ENCODE measurements at regions not wholly inside any gene's neighbourhood (a gene's known extent, or its start where the extent isn't known, plus 50 kb on each side); places are given as distances from the start of the nearest gene placed in this dataset.

DNA sequence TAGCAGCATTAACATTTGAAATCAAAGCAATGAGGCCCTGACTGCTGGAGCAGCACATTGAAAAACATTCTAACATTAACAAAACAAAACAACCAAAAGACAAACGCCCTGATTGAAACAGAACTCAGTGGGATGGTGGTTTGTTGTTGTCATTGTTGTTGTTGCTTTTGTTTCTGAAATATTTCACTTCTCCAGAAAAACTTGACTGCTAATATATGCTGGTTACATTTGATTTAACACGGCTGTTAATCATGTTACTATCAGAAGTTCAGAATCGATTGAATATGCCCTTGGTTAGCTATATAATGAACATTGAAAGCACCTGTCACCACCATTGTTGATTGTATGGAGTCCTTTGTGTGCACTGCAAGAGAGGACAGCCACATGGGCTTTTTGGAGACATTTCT, 790.4 kb upstream of the GALNTL6 start:
- Mint-ChIP-seq H3K27me3 (ENCODE audit: low read depth) (no peaks in the 10 kb centered on the region), H3K4me1 (peaks cover 7% of the 10 kb centered on the region), H3K9me3 (peaks cover 3% of the 10 kb centered on the region), H3K4me3 (no peak overlapping the region), H3K27ac (ENCODE audit: unreplicated experiment) (no peak overlapping the region), H3K36me3 (ENCODE audit: low read depth) (no peaks in the 10 kb centered on the region)
- no peak for DNase-seq (ENCODE audit: low read depth, low spot score)
- TF ChIP-seq, protein P1, sequence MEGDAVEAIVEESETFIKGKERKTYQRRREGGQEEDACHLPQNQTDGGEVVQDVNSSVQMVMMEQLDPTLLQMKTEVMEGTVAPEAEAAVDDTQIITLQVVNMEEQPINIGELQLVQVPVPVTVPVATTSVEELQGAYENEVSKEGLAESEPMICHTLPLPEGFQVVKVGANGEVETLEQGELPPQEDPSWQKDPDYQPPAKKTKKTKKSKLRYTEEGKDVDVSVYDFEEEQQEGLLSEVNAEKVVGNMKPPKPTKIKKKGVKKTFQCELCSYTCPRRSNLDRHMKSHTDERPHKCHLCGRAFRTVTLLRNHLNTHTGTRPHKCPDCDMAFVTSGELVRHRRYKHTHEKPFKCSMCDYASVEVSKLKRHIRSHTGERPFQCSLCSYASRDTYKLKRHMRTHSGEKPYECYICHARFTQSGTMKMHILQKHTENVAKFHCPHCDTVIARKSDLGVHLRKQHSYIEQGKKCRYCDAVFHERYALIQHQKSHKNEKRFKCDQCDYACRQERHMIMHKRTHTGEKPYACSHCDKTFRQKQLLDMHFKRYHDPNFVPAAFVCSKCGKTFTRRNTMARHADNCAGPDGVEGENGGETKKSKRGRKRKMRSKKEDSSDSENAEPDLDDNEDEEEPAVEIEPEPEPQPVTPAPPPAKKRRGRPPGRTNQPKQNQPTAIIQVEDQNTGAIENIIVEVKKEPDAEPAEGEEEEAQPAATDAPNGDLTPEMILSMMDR (conservative IDR thresholded peaks at IDR 0.05) = no peak

DNA sequence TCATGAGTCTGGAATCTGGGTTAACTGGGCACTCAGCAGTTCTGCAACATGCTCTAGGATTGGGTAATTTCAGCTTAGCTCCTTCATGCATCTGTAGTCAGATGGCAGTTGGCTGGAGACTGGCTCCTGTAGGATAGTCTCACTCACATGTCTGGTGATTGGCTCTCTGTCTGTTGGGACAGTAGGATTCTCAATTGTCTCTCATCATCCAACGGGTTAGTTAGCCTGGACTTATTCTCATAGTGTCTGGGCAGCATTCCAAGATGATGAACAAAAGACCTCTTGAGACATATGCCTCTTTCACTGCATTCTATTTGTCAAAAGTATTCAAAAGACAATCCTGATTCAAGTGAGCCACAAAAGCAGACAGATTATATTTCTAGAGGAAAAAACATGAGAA, 795.6 kb upstream of the GALNTL6 start:
- Mint-ChIP-seq H3K27ac (ENCODE audit: unreplicated experiment) (no peak overlapping the region), H3K4me1 (no peaks in the 10 kb centered on the region), H3K27me3 (ENCODE audit: low read depth) (no peaks in the 10 kb centered on the region), H3K9me3 (peaks cover 3% of the 10 kb centered on the region), H3K4me3 (no peak overlapping the region), H3K36me3 (ENCODE audit: low read depth) (no peaks in the 10 kb centered on the region)
- TF ChIP-seq, protein P1 (conservative IDR thresholded peaks at IDR 0.05) = no peak
- DNase-seq (ENCODE audit: low read depth, low spot score) = no peak

DNA sequence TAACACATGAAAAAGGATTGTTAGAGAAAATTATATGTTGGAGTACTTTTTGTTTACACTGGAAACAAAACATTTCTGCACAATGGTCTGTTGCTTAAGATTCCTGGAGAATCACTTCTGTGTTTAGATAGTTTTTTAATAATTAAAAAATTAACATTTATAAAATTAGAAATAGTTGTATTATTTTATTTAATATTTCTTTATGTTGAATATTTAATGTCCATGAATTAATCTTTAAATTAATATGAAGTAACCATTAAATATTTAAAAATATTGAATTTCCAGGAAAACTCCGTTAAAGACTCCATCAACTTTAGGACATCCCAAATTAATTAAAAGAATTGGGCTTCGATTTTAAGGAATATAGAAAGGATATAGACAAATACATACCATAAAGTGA, 797.1 kb upstream of the GALNTL6 start:
- Mint-ChIP-seq H3K9me3 (peaks cover 4% of the 10 kb centered on the region), H3K36me3 (ENCODE audit: low read depth) (no peaks in the 10 kb centered on the region), H3K27me3 (ENCODE audit: low read depth) (no peaks in the 10 kb centered on the region), H3K4me1 (no peaks in the 10 kb centered on the region), H3K27ac (ENCODE audit: unreplicated experiment) (no peak overlapping the region), H3K4me3 (no peak overlapping the region)
- TF ChIP-seq, protein P1 (conservative IDR thresholded peaks at IDR 0.05) = no peak
- no peak for DNase-seq (ENCODE audit: low read depth, low spot score)

DNA sequence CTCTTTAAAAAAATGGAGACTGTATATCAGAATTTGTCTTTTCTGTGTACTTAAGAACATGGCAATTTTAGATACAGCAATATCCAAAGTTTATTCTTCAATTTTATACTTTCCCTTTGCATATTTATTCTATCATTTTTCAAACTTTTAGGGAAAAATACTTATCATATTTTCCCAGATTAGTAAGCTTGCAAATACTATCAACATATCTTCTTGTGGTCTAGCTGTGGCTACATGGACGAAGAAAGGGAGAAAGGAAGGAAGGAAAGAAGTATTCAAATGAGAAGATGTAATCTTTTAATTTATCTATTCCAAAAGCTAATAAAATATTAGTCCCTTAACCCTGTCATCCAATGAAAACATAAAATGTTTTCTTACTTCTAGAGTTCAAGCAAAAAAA, 797.8 kb upstream of the GALNTL6 start:
- DNase-seq (ENCODE audit: low read depth, low spot score) = no peak
- H3K36me3 Mint-ChIP-seq (ENCODE audit: low read depth) = no peaks in the 10 kb centered on the region
- no peaks in the 10 kb centered on the region for H3K27me3 Mint-ChIP-seq (ENCODE audit: low read depth)
- H3K27ac Mint-ChIP-seq (ENCODE audit: unreplicated experiment) = no peak overlapping the region
- peaks cover 3% of the 10 kb centered on the region for H3K9me3 Mint-ChIP-seq
- no peak overlapping the region for H3K4me3 Mint-ChIP-seq
- H3K4me1 Mint-ChIP-seq = no peaks in the 10 kb centered on the region
- TF ChIP-seq, protein P1 (conservative IDR thresholded peaks at IDR 0.05) = no peak

DNA sequence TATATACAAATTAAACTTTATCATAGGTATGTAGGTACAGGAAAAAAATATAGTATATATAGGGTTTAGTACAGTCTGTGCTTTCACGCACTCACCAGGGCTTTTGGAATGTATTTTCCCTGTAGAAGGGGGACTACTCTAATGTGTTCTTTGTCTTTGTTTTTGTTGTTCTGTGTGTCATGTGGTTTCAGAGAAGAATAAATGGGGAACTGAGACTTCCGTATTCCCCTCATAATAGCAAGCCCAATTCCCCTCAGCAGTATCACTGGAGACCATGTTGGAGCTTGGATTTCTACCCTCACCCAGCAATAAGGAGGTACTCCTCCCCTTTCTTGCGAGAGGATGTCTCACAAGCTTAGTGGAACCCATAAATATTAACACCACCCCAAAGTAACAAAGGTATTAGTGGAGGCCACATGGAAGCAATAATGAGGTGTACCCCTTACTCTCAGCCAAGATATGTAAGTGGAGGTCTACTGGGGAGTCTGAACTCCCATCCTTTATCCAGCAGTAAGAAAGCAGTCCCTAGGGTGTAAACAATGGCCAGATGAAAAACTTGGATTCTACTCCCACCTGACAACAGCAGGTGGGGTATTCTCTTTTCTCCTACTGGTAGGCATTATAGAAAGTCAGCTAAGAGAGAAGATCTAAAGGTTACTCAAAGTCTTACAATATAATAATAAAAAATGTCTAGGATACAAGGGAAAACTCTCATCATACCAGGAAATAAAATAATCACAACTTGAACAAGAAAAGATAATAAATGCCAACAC, 805.4 kb upstream of the GALNTL6 start:
- DNase-seq (ENCODE audit: low read depth, low spot score) = no peak
- no peaks in the 10 kb centered on the region for H3K4me1 Mint-ChIP-seq
- H3K9me3 Mint-ChIP-seq = peaks cover 3% of the 10 kb centered on the region
- H3K27me3 Mint-ChIP-seq (ENCODE audit: low read depth) = no peaks in the 10 kb centered on the region
- TF ChIP-seq, protein P1 (conservative IDR thresholded peaks at IDR 0.05) = no peak
- no peak overlapping the region for H3K4me3 Mint-ChIP-seq
- H3K27ac Mint-ChIP-seq (ENCODE audit: unreplicated experiment) = no peak overlapping the region
- H3K36me3 Mint-ChIP-seq (ENCODE audit: low read depth) = no peaks in the 10 kb centered on the region
